Neural cell (in vitro differentiated cells): ENCODE measurements at regions not wholly inside any gene's neighbourhood (a gene's known extent, or its start where the extent isn't known, plus 50 kb on each side); places are given as distances from the start of the nearest gene placed in this dataset.

ENCODE experiments used
- CTCF ChIP-seq: fragments of 450-650 bp; IDR thresholded peaks from 2 replicates; pipeline ENCODE4 v1.5.1; 2014; ENCODE audit warnings: antibody characterized with exemption, mild to moderate bottlenecking, moderate library complexity; ENCODE audit not compliant: poor library complexity, severe bottlenecking
- EP300 ChIP-seq: fragments of 450-650 bp; conservative IDR thresholded peaks from 2 replicates; pipeline ENCODE4 v1.6.1; 2014; ENCODE audit warnings: antibody characterized with exemption, mild to moderate bottlenecking, moderate library complexity; ENCODE audit not compliant: poor library complexity, severe bottlenecking
- EZH2 ChIP-seq: fragments of 200-600, 300-800 bp; shearing (Covaris generic), sonication (generic); IDR thresholded peaks from 2 replicates; pipeline ENCODE4 v1.6.1; 2014; ENCODE audit warnings: antibody characterized with exemption, low read length, borderline replicate concordance, mild to moderate bottlenecking; ENCODE audit not compliant: insufficient read depth, poor library complexity, severe bottlenecking
- MXI1 ChIP-seq: fragments of 450-650 bp; conservative IDR thresholded peaks from 2 replicates; pipeline ENCODE4 v1.6.1; 2014; ENCODE audit warnings: antibody characterized with exemption, mild to moderate bottlenecking; ENCODE audit not compliant: poor library complexity, severe bottlenecking
- POLR2AphosphoS5 ChIP-seq: IDR thresholded peaks from 2 replicates; pipeline ENCODE4 v1.6.1; 2012
- TAF1 ChIP-seq: IDR thresholded peaks from 2 replicates; pipeline ENCODE4 v1.6.1; 2012; ENCODE audit warnings: low read depth

GRCh38 chr2:217671075-217671474 is 331.7 kb downstream of the TNS1 start:
- TF ChIP-seq POLR2AphosphoS5 (no peak), CTCF (no peak), EZH2 (no peak), MXI1 (no peak), TAF1 (no peak), EP300 (no peak)
